ENCODE measurements at regions not wholly inside any gene's neighbourhood (a gene's known extent, or its start where the extent isn't known, plus 50 kb on each side); places are given as distances from the start of the nearest gene placed in this dataset.

GRCh38 chr7:24229481-24230226, 54.3 kb upstream of the NPY start:
- Mint-ChIP-seq H3K4me3 (ENCODE audit: unreplicated experiment) (no peak overlapping the region), H3K27me3 (ENCODE audit: unreplicated experiment) (peaks cover 5% of the 10 kb centered on the region), H3K27ac (ENCODE audit: unreplicated experiment) (no peak overlapping the region), H3K4me1 (ENCODE audit: unreplicated experiment) (no peaks in the 10 kb centered on the region), H3K9me3 (ENCODE audit: unreplicated experiment) (peaks cover 2% of the 10 kb centered on the region), H3K36me3 (ENCODE audit: unreplicated experiment) (no peaks in the 10 kb centered on the region)
- TF ChIP-seq, protein P1, sequence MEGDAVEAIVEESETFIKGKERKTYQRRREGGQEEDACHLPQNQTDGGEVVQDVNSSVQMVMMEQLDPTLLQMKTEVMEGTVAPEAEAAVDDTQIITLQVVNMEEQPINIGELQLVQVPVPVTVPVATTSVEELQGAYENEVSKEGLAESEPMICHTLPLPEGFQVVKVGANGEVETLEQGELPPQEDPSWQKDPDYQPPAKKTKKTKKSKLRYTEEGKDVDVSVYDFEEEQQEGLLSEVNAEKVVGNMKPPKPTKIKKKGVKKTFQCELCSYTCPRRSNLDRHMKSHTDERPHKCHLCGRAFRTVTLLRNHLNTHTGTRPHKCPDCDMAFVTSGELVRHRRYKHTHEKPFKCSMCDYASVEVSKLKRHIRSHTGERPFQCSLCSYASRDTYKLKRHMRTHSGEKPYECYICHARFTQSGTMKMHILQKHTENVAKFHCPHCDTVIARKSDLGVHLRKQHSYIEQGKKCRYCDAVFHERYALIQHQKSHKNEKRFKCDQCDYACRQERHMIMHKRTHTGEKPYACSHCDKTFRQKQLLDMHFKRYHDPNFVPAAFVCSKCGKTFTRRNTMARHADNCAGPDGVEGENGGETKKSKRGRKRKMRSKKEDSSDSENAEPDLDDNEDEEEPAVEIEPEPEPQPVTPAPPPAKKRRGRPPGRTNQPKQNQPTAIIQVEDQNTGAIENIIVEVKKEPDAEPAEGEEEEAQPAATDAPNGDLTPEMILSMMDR (IDR thresholded peaks at IDR 0.05), result no peak
- no peak for DNase-seq (ENCODE audit: extremely low spot score, unreplicated experiment)

- DNase-seq (ENCODE audit: extremely low spot score, unreplicated experiment), result no peak
- no peak overlapping the region for H3K4me3 Mint-ChIP-seq (ENCODE audit: unreplicated experiment)
- TF ChIP-seq, protein P1 (IDR thresholded peaks at IDR 0.05), result no peak
- H3K4me1 Mint-ChIP-seq (ENCODE audit: unreplicated experiment), result no peaks in the 10 kb centered on the region
- H3K27me3 Mint-ChIP-seq (ENCODE audit: unreplicated experiment), result peaks cover 5% of the 10 kb centered on the region
- no peaks in the 10 kb centered on the region for H3K9me3 Mint-ChIP-seq (ENCODE audit: unreplicated experiment)
- H3K36me3 Mint-ChIP-seq (ENCODE audit: unreplicated experiment), result no peaks in the 10 kb centered on the region
- no peak overlapping the region for H3K27ac Mint-ChIP-seq (ENCODE audit: unreplicated experiment)
Observed at GRCh38 chr7:24231493-24231892, 52.5 kb upstream of the NPY start.

DNA sequence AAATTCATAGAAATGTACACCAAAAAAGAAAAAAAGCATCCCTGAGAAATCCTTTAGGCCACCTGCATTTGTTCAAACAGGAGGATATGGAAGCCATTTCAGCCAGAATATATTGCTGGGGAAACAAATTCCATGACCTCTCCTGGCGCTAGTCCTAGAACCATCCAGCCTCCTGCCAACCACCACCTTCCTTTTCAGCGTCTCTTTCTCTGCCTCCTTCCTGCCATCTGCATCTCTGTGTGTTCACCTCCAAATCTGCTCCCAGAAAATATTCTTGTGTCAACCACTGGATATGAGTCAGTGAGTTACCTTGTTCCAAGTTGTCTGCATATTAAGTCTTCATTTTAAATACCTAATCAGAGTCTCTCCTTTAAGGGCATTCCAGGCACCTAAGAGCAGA, 50.6 kb upstream of the NPY start:
- Mint-ChIP-seq H3K4me1 (ENCODE audit: unreplicated experiment) (no peaks in the 10 kb centered on the region), H3K4me3 (ENCODE audit: unreplicated experiment) (no peak overlapping the region), H3K27me3 (ENCODE audit: unreplicated experiment) (peaks cover 8% of the 10 kb centered on the region), H3K36me3 (ENCODE audit: unreplicated experiment) (no peaks in the 10 kb centered on the region), H3K27ac (ENCODE audit: unreplicated experiment) (no peak overlapping the region), H3K9me3 (ENCODE audit: unreplicated experiment) (no peaks in the 10 kb centered on the region)
- no peak for DNase-seq (ENCODE audit: extremely low spot score, unreplicated experiment)
- TF ChIP-seq, protein P1 (IDR thresholded peaks at IDR 0.05), result no peak

Data from osteocyte (in vitro differentiated cells).